ENCODE measurements at regions not wholly inside any gene's neighbourhood (a gene's known extent, or its start where the extent isn't known, plus 50 kb on each side); places are given as distances from the start of the nearest gene placed in this dataset.

DNA sequence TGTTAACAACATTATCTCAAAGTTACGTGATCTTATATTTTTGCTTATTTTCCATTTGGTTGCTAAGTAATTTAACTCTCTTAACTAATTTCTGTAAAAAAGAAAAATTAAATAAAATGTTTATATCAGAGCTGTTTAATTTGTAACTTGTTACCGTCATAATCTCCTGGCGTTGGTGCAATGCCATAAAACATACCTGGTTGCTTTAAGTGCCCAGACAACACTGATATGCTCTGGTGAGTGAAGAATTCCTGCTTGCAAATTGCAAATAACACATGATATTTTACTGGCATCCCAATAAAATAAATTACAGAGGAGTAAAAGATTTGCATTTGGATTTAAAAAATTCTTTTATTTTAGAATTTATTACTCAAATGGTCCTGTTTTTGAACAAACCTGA, 640.1 kb upstream of the MIS18BP1 start:
- Histone ChIP-seq H4K20me1 (ENCODE audit: insufficient read depth) (no peaks in the 10 kb centered on the region), H2AFZ (ENCODE audit: low read depth, low read length, poor library complexity, severe bottlenecking) (no peak overlapping the region), H3K4me2 (ENCODE audit: low read length) (no peak overlapping the region), H3K79me2 (ENCODE audit: insufficient read depth, low read length) (no peaks in the 10 kb centered on the region), H3K4me3 (replicated peaks in 1 of 2; ENCODE audit: low read depth in 1 of 2, low read length in 2 of 2) (no peak overlapping the region), H3K27me3 (ENCODE audit: insufficient read depth, low read length) (no peaks in the 10 kb centered on the region), H3K9me2 (ENCODE audit: insufficient read depth) (no peaks in the 10 kb centered on the region), H3K27ac (ENCODE audit: low read depth, low read length) (no peak overlapping the region), H3K9me3 (ENCODE audit: control insufficient read depth in 1 of 2, insufficient read depth in 1 of 2, low read depth in 1 of 2, low read length in 2 of 2) (no peaks in the 10 kb centered on the region), H3K9ac (ENCODE audit: low read length) (no peak overlapping the region), H3K36me3 (ENCODE audit: control insufficient read depth in 1 of 2, insufficient read depth in 2 of 2, low read length in 2 of 2) (no peaks in the 10 kb centered on the region), H3K4me1 (ENCODE audit: control insufficient read depth in 1 of 2, insufficient read depth in 2 of 2, low read length in 2 of 2) (no peaks in the 10 kb centered on the region)
- ChIA-PET POLR2A (no interaction called here), CTCF (no interaction called here), RAD21 (ENCODE audit: low non-redundant PET in 1 of 2, low total read pairs in 2 of 2, uncharacterized antibody in 2 of 2, unreplicated experiment in 2 of 2) (no interaction called here)
- ATAC-seq (no peak), DNase-seq (ENCODE audit: low read depth, low spot score) (no peak)
- intact Hi-C loops (cut with micrococcal nuclease): no loop called here
- BruUV-seq (replicated peaks): no TSS peak
- TF ChIP-seq SRF (IDR thresholded peaks at IDR 0.05; ENCODE audit: low read depth) (no peak), EZH2 (IDR thresholded peaks at IDR 0.05) (no peak), SIN3A (IDR thresholded peaks at IDR 0.05; ENCODE audit: low read depth) (no peak), CEBPB (IDR thresholded peaks at IDR 0.05; ENCODE audit: low read depth) (no peak), TCF7L2 (IDR thresholded peaks at IDR 0.05; ENCODE audit: borderline replicate concordance, extremely low read depth, insufficient read depth, insufficient read length) (no peak), ELF1 (IDR thresholded peaks at IDR 0.05; ENCODE audit: borderline replicate concordance, low read depth) (no peak), ZNF274 (IDR thresholded peaks at IDR 0.05; ENCODE audit: low read depth, low read length) (no peak), SP1 (IDR thresholded peaks at IDR 0.05; ENCODE audit: low read depth) (no peak), ZFX (IDR thresholded peaks at IDR 0.05) (no peak), EGR1 (IDR thresholded peaks at IDR 0.05; ENCODE audit: low read depth) (no peak), RAD21 (IDR thresholded peaks at IDR 0.05; ENCODE audit: low read depth) (no peak), EZH2phosphoT487 (IDR thresholded peaks at IDR 0.05; ENCODE audit: borderline replicate concordance) (no peak), POLR2AphosphoS5 (IDR thresholded peaks at IDR 0.05; ENCODE audit: low read depth, low read length) (no peak)
- TF ChIP-seq, protein P1, sequence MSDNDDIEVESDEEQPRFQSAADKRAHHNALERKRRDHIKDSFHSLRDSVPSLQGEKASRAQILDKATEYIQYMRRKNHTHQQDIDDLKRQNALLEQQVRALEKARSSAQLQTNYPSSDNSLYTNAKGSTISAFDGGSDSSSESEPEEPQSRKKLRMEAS (IDR thresholded peaks at IDR 0.05): no peak
- TF ChIP-seq, protein P2, sequence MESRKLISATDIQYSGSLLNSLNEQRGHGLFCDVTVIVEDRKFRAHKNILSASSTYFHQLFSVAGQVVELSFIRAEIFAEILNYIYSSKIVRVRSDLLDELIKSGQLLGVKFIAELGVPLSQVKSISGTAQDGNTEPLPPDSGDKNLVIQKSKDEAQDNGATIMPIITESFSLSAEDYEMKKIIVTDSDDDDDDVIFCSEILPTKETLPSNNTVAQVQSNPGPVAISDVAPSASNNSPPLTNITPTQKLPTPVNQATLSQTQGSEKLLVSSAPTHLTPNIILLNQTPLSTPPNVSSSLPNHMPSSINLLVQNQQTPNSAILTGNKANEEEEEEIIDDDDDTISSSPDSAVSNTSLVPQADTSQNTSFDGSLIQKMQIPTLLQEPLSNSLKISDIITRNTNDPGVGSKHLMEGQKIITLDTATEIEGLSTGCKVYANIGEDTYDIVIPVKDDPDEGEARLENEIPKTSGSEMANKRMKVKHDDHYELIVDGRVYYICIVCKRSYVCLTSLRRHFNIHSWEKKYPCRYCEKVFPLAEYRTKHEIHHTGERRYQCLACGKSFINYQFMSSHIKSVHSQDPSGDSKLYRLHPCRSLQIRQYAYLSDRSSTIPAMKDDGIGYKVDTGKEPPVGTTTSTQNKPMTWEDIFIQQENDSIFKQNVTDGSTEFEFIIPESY (IDR thresholded peaks at IDR 0.05; ENCODE audit: extremely low read depth, insufficient replicate concordance, low read length): no peak
- TF ChIP-seq, protein P3, sequence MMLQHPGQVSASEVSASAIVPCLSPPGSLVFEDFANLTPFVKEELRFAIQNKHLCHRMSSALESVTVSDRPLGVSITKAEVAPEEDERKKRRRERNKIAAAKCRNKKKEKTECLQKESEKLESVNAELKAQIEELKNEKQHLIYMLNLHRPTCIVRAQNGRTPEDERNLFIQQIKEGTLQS (IDR thresholded peaks at IDR 0.05): no peak
